Neural crest cell (in vitro differentiated cells): ENCODE measurements at regions not wholly inside any gene's neighbourhood (a gene's known extent, or its start where the extent isn't known, plus 50 kb on each side); places are given as distances from the start of the nearest gene placed in this dataset.
"Not testable (repeated sequence)": the region's sequence is repeated elsewhere in the genome, so short reads cannot be mapped to it uniquely, and the experiment has no call there.

Source experiments
- DNase-seq: peaks from one replicate; pipeline ENCODE4 v3.0.0; 2021; ENCODE audit warnings: low read depth, mixed read lengths, low spot score
- H3K27ac Mint-ChIP-seq: one replicate; pipeline ENCODE4 v1.8.0; 2021; ENCODE audit warnings: mild to moderate bottlenecking, mixed read lengths; ENCODE audit not compliant: unreplicated experiment
- H3K27me3 Mint-ChIP-seq: 2 replicates; pipeline ENCODE4 v1.8.0; 2021; ENCODE audit warnings: low read depth, mild to moderate bottlenecking, mixed read lengths
- H3K36me3 Mint-ChIP-seq: 2 replicates; pipeline ENCODE4 v1.8.0; 2021; ENCODE audit warnings: low read depth, mild to moderate bottlenecking, mixed read lengths
- H3K4me1 Mint-ChIP-seq: 2 replicates; pipeline ENCODE4 v1.8.0; 2021; ENCODE audit warnings: mixed read lengths
- H3K4me3 Mint-ChIP-seq: one replicate; pipeline ENCODE4 v1.8.0; 2021; ENCODE audit warnings: mild to moderate bottlenecking, mixed read lengths
- H3K9me3 Mint-ChIP-seq: 2 replicates; pipeline ENCODE4 v1.8.0; 2021; ENCODE audit warnings: mixed read lengths
- CTCF ChIP-seq: fragments of 200-600 bp; sonication (generic); conservative IDR thresholded peaks from 2 replicates; pipeline ENCODE4 v1.5.0; 2021; ENCODE audit warnings: antibody characterized with exemption, mild to moderate bottlenecking

GRCh38 chr3:98680723-98681122 is 82.4 kb upstream of the ST3GAL6 start:
- H3K9me3 Mint-ChIP-seq = peaks cover 5% of the 10 kb centered on the region
- no peaks in the 10 kb centered on the region for H3K4me1 Mint-ChIP-seq
- no peak for DNase-seq
- no peak overlapping the region for H3K4me3 Mint-ChIP-seq
- H3K36me3 Mint-ChIP-seq = peaks cover 6% of the 10 kb centered on the region
- TF ChIP-seq CTCF = no peak
- no peak overlapping the region for H3K27ac Mint-ChIP-seq
- H3K27me3 Mint-ChIP-seq = no peaks in the 10 kb centered on the region

GRCh38 chr3:98681486-98681885 is 81.7 kb upstream of the ST3GAL6 start:
- H3K27me3 Mint-ChIP-seq = no peaks in the 10 kb centered on the region
- no peaks in the 10 kb centered on the region for H3K4me1 Mint-ChIP-seq
- peaks cover 5% of the 10 kb centered on the region for H3K9me3 Mint-ChIP-seq
- no peak for TF ChIP-seq CTCF
- H3K27ac Mint-ChIP-seq = no peak overlapping the region
- H3K36me3 Mint-ChIP-seq = peaks cover 6% of the 10 kb centered on the region
- H3K4me3 Mint-ChIP-seq = no peak overlapping the region
- DNase-seq = no peak

- not testable (repeated sequence) for H3K27ac Mint-ChIP-seq, H3K27me3 Mint-ChIP-seq, H3K36me3 Mint-ChIP-seq, H3K9me3 Mint-ChIP-seq, H3K4me3 Mint-ChIP-seq, H3K4me1 Mint-ChIP-seq, DNase-seq
Measured at GRCh38 chr3:98682391-98682790, 80.7 kb upstream of the ST3GAL6 start.

GRCh38 chr3:98688363-98688762 is 74.8 kb upstream of the ST3GAL6 start:
- Mint-ChIP-seq H3K27me3 (no peaks in the 10 kb centered on the region), H3K36me3 (peaks cover 8% of the 10 kb centered on the region), H3K4me1 (no peaks in the 10 kb centered on the region), H3K27ac (no peak overlapping the region), H3K4me3 (no peak overlapping the region), H3K9me3 (peaks cover 8% of the 10 kb centered on the region)
- no peak for TF ChIP-seq CTCF
- no peak for DNase-seq

- H3K4me1 Mint-ChIP-seq = no peaks in the 10 kb centered on the region
- H3K36me3 Mint-ChIP-seq = peaks cover 2% of the 10 kb centered on the region
- H3K27ac Mint-ChIP-seq = no peak overlapping the region
- H3K9me3 Mint-ChIP-seq = peaks cover 6% of the 10 kb centered on the region
- no peak for DNase-seq
- no peak for TF ChIP-seq CTCF
- H3K27me3 Mint-ChIP-seq = no peaks in the 10 kb centered on the region
- no peak overlapping the region for H3K4me3 Mint-ChIP-seq
Measured at GRCh38 chr3:98690876-98691275, 72.3 kb upstream of the ST3GAL6 start.

GRCh38 chr3:98691897-98692296 is 71.2 kb upstream of the ST3GAL6 start:
- Mint-ChIP-seq H3K4me1 (no peaks in the 10 kb centered on the region), H3K9me3 (peaks cover 6% of the 10 kb centered on the region), H3K4me3 (no peak overlapping the region), H3K36me3 (peaks cover 2% of the 10 kb centered on the region), H3K27ac (no peak overlapping the region), H3K27me3 (no peaks in the 10 kb centered on the region)
- no peak for DNase-seq
- TF ChIP-seq CTCF = no peak
